H1 (cell line): ENCODE measurements at regions not wholly inside any gene's neighbourhood (a gene's known extent, or its start where the extent isn't known, plus 50 kb on each side); places are given as distances from the start of the nearest gene placed in this dataset.

ENCODE experiments used
- CEBPB ChIP-seq: IDR thresholded peaks from 2 replicates; pipeline ENCODE4 v1.6.1; 2012; ENCODE audit warnings: low read depth, low read length
- GABPA ChIP-seq: IDR thresholded peaks from 2 replicates; pipeline ENCODE4 v1.6.1; 2011; ENCODE audit warnings: mild to moderate bottlenecking, low read length, moderate library complexity, borderline replicate concordance; ENCODE audit not compliant: insufficient read depth
- PHF8 ChIP-seq: fragments of 200-600 bp; sonication (generic); conservative IDR thresholded peaks from 2 replicates; pipeline ENCODE4 v1.7.1; 2012; ENCODE audit warnings: low read depth, mild to moderate bottlenecking, inconsistent platforms, low read length, moderate library complexity
- POLR2AphosphoS5 ChIP-seq: IDR thresholded peaks from 2 replicates; pipeline ENCODE4 v1.6.1; 2011; ENCODE audit warnings: low read depth, low read length
- YY1 ChIP-seq: IDR thresholded peaks from 2 replicates; pipeline ENCODE4 v1.6.1; 2011; ENCODE audit warnings: low read depth, mild to moderate bottlenecking, low read length

DNA sequence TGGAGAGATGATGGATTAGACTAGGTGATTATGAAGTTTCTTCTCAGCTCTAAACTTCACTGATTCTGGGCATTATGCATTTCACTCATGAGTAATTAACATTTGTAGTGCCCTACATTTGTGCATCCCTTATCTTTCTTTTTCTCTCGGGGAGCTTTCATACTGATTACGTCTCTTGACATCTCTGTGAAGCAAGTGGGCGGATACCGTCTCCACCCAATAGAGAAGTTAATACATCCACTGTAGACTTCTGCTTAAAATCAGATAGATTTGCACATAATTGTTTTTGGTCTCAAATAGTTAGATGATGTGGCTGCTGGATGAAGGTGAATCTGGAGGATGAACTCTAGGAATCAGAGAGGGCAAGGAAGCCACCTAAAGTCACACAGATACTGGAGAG lies 653.6 kb upstream of the EEF2KMT start:
- TF ChIP-seq CEBPB, result no peak
- no peak for TF ChIP-seq YY1
- TF ChIP-seq PHF8, result no peak
- no peak for TF ChIP-seq GABPA
- TF ChIP-seq POLR2AphosphoS5, result no peak
